HEK293T (cell line): ENCODE measurements at regions not wholly inside any gene's neighbourhood (a gene's known extent, or its start where the extent isn't known, plus 50 kb on each side); places are given as distances from the start of the nearest gene placed in this dataset.

ENCODE experiments used
- ARNT ChIP-seq: fragments of 450-650 bp; IDR thresholded peaks from 2 replicates; pipeline ENCODE4 v1.6.1; 2017; ENCODE audit warnings: mild to moderate bottlenecking
- ELF4 ChIP-seq: fragments of 450-650 bp; IDR thresholded peaks from 2 replicates; pipeline ENCODE4 v1.6.1; 2017; ENCODE audit warnings: antibody characterized with exemption
- FOXK2 ChIP-seq: fragments of 450-650 bp; IDR thresholded peaks from 2 replicates; pipeline ENCODE4 v1.6.1; 2016; ENCODE audit warnings: mild to moderate bottlenecking
- FOXM1 ChIP-seq: fragments of 450-650 bp; IDR thresholded peaks from 2 replicates; pipeline ENCODE4 v1.6.1; 2017; ENCODE audit warnings: mild to moderate bottlenecking, borderline replicate concordance
- HDGF ChIP-seq: fragments of 450-650 bp; IDR thresholded peaks from 2 replicates; pipeline ENCODE4 v1.6.1; 2017; ENCODE audit warnings: antibody characterized with exemption, borderline replicate concordance
- LEF1 ChIP-seq: fragments of 450-650 bp; IDR thresholded peaks from 2 replicates; pipeline ENCODE4 v1.6.1; 2017; ENCODE audit warnings: mild to moderate bottlenecking, borderline replicate concordance
- NFRKB ChIP-seq: fragments of 450-650 bp; IDR thresholded peaks from 2 replicates; pipeline ENCODE4 v1.6.1; 2016; ENCODE audit warnings: mild to moderate bottlenecking, moderate library complexity
- SP1 ChIP-seq: fragments of 450-650 bp; IDR thresholded peaks from 2 replicates; pipeline ENCODE4 v1.6.1; 2017
- SUZ12 ChIP-seq: fragments of 450-650 bp; IDR thresholded peaks from 2 replicates; pipeline ENCODE4 v1.6.1; 2016; ENCODE audit warnings: mild to moderate bottlenecking
- TARDBP ChIP-seq: fragments of 450-650 bp; IDR thresholded peaks from 2 replicates; pipeline ENCODE4 v1.6.1; 2016
- ZNF384 ChIP-seq: fragments of 450-650 bp; IDR thresholded peaks from 2 replicates; pipeline ENCODE4 v1.6.1; 2016
- TF ChIP-seq, protein P1 (sequence below): fragments of 450-650 bp; IDR thresholded peaks from 2 replicates; pipeline ENCODE4 v1.6.1; 2016

DNA sequence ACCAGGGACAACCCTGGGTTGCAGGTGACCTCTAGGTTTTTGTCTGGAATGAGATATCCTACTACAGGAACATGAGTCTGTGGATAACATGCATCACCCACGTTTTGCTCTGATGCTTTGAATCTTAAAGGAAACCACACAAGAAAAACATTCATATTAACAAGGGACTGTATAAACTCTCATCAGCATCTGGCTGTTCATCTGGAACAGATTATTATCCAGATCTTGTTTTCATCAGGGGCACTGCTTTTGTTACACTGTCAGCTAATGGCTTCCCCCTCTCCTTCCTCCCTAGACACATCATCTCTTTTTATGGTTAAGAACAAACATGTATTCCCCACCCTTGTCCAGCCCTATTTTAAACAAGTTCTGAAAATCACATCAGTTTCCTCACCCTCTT, 1095.7 kb downstream of the AACS start:
- TF ChIP-seq SUZ12 (no peak), HDGF (no peak), SP1 (no peak), LEF1 (no peak), FOXM1 (no peak), NFRKB (no peak), ELF4 (no peak), FOXK2 (no peak), TARDBP (no peak), ZNF384 (no peak), ARNT (no peak)
- TF ChIP-seq, protein P1, sequence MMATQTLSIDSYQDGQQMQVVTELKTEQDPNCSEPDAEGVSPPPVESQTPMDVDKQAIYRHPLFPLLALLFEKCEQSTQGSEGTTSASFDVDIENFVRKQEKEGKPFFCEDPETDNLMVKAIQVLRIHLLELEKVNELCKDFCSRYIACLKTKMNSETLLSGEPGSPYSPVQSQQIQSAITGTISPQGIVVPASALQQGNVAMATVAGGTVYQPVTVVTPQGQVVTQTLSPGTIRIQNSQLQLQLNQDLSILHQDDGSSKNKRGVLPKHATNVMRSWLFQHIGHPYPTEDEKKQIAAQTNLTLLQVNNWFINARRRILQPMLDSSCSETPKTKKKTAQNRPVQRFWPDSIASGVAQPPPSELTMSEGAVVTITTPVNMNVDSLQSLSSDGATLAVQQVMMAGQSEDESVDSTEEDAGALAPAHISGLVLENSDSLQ, result no peak
